GM12873 (cell line): ENCODE measurements at regions not wholly inside any gene's neighbourhood (a gene's known extent, or its start where the extent isn't known, plus 50 kb on each side); places are given as distances from the start of the nearest gene placed in this dataset.

Experiments used
- TF ChIP-seq, protein P1 (sequence below): IDR thresholded peaks from 2 replicates; pipeline ENCODE4 v1.5.1; 2012; ENCODE audit warnings: low read depth, mild to moderate bottlenecking, moderate library complexity, low read length, control low read depth; ENCODE audit not compliant: insufficient read depth; ENCODE audit errors: missing control alignments

DNA sequence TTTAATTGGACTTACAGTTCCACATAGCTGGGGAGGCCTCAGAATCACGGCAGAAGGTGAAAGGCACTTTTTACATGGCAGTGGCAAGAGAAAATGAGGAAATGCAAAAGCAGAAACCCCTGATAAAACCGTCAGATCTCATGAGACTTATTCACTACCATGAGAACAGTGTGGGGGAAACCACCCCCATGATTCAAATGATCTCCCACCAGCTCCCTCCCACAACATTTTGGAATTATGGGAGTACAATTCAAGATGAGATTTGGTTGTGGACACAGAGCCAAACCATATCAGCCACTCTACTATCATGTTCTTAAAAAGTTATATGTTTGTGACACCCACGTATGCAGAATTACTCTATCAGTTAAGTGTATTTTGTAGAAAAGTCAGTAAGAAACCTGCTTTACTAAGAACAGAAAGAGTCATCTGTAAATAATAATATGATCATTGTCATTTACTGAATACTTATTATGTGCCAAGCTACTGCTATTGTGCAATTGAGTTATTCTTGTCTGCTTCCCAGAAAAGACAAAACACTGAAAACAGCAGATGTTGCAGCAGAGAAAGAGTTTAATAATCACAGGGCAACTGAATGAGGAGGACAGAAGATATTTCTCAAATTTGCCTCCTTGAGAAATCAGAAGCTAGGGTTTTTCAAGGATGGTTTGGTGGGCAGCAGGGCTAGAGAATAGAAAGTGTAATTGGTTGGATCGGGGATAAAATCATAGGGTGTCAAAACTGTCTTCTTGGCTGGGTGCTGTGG is 207.7 kb upstream of the FGGY start:
- TF ChIP-seq, protein P1, sequence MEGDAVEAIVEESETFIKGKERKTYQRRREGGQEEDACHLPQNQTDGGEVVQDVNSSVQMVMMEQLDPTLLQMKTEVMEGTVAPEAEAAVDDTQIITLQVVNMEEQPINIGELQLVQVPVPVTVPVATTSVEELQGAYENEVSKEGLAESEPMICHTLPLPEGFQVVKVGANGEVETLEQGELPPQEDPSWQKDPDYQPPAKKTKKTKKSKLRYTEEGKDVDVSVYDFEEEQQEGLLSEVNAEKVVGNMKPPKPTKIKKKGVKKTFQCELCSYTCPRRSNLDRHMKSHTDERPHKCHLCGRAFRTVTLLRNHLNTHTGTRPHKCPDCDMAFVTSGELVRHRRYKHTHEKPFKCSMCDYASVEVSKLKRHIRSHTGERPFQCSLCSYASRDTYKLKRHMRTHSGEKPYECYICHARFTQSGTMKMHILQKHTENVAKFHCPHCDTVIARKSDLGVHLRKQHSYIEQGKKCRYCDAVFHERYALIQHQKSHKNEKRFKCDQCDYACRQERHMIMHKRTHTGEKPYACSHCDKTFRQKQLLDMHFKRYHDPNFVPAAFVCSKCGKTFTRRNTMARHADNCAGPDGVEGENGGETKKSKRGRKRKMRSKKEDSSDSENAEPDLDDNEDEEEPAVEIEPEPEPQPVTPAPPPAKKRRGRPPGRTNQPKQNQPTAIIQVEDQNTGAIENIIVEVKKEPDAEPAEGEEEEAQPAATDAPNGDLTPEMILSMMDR, result no peak

DNA sequence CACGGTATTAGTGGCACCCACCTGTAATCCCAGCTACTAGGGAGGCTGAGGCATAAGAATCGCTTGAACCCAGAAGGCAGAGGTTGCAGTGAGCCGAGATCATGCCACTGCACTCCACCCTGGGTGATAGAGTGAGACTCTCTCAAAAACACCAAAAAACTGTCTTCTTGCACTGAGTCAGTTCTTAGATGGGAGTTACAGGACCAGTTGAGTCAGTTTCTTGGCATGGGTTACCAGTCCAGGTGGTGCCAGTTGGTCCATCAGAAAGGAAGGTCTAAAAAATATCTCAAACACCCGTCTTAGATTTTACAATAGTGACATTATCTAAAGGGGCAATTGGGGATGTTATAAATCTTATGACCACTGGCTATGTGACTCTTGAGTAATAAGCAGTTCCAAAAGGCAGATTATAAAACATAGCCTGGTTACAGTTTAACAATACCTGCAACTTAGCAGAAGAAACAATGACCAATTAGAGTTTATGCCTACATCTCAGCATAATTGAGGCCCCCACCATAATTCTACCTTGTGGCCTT is 206.9 kb upstream of the FGGY start:
- TF ChIP-seq, protein P1, result no peak

DNA sequence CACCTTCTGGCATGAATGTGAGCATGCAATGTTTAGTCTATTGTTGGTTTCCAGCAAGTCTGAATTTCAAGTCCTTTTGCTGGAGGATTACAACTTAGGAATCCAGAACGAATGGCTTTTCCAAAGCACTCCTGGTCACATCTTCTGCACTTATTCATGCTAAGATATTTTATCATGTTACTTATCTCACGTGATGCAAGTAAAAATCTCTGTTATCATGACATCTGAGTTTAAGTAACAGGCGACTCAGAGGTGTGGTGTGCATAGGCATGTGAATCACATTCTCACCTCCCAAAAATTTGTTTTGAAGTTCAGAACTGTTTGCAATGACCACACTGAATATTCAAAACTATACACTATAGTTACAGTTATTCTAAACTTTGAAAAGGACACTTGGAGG is 204.8 kb upstream of the FGGY start:
- TF ChIP-seq, protein P1, result no peak

DNA sequence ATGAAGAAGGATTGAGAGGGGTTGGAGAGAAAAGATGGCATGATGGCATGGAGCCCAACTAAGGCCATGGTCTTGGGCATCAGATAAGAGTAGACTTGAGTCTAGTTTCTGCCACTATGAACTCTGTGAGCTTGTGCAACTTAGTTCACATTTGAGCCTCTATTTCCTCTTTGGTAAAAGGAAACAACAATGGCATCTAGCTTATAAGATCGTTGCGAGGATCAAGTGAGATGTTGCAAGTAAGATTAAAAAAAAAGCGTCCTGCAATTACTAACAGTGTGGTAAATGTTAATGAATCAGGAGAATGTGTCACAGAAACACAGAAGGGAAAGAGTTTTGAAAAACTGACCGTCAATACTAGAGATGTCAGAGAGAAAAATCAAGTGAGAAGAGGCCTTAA is 202.9 kb upstream of the FGGY start:
- TF ChIP-seq, protein P1, result no peak

DNA sequence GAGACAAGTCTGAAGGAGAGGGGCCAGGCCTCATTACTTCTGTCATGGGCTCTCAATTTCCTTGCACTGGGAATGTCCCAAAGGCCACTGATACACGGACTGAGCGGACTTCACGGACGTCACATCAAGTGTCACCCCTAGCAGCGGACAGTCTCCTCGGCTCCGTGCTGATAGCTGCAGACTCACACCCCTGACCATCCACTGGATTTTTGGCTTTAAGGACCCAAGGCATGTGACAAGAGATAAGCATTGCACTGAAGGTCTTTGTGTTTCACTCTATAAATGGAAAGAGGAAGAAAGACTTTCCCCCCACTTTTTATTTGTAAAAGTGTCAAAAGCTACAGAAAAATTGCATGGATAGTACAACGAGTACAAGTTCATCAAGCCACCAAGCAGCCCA is 200.4 kb upstream of the FGGY start:
- TF ChIP-seq, protein P1, result no peak

DNA sequence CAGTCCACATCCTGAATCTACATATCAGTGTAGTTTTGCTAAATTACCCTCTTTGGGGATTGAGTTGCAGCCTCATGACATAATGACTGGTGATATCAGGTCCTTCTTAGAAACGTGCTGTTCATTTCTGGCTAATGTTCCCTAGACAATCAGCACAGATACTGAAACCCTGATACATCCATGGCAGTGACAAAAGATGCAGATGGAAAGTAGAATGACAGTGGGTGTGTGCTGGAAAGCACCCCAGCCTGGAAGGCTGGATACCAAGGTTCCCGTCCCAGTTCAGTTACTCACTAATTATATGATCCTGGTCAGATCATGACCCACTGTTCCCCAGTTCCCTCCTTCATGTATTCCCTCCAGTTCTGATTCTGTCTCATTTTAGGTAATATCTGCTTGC is 198.2 kb upstream of the FGGY start:
- TF ChIP-seq, protein P1, result no peak

DNA sequence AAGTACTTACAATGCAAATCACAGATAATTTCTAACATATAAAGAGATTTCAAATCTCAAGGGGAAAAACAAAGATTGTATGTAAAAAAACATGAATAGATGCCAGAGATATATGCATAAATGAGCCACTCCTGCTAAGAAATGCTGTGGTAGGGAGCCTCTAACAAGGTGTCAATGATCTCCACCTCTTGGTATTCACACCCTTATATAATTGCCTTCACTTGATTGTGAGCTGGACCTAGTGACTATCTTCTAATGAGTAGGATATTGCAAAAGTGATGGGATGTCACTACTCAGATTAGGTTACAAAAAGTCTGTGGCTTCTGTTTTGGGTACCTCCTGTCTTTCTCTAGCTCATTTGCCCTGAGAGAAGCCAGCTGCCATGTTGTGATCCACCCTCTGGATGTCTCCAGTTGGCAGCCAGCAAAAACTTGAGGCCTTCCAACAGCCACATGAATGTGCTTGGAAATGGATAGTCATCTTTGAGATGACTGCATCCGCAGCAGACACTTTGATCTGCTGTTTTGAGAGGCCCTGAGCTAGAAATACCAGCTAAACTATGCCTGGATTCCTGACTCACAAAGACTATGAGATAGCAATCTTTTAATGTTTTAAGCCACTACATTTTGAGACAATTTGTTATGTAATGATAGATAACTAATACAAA is 196.1 kb upstream of the FGGY start:
- TF ChIP-seq, protein P1, result no peak
